ENCODE measurements at regions not wholly inside any gene's neighbourhood (a gene's known extent, or its start where the extent isn't known, plus 50 kb on each side); places are given as distances from the start of the nearest gene placed in this dataset.

GRCh38 chr1:193697776-193698175 lies 511.4 kb upstream of the B3GALT2 start:
- TF ChIP-seq ZFX (IDR thresholded peaks at IDR 0.05; ENCODE audit: borderline replicate concordance), result no peak
- no peak overlapping the region for H3K27ac ChIP-seq

- TF ChIP-seq ZFX (IDR thresholded peaks at IDR 0.05; ENCODE audit: borderline replicate concordance) (no peak), CTCF (IDR thresholded peaks at IDR 0.05) (no peak)
- no peak overlapping the region for H3K27ac ChIP-seq
These were observed 510.8 kb upstream of the B3GALT2 start for GRCh38 chr1:193697115-193697762.

- TF ChIP-seq ZFX (IDR thresholded peaks at IDR 0.05; ENCODE audit: borderline replicate concordance) (no peak), CTCF (IDR thresholded peaks at IDR 0.05) (no peak)
- no peak overlapping the region for H3K27ac ChIP-seq
These were observed 508.3 kb upstream of the B3GALT2 start for GRCh38 chr1:193694741-193695140.

- TF ChIP-seq CTCF (IDR thresholded peaks at IDR 0.05) (no peak), ZFX (IDR thresholded peaks at IDR 0.05; ENCODE audit: borderline replicate concordance) (no peak)
- H3K27ac ChIP-seq, result no peak overlapping the region
These were observed 499.6 kb upstream of the B3GALT2 start for GRCh38 chr1:193685986-193686385.

GRCh38 chr1:193681422-193681821 lies 495.0 kb upstream of the B3GALT2 start:
- TF ChIP-seq CTCF (IDR thresholded peaks at IDR 0.05) (no peak), ZFX (IDR thresholded peaks at IDR 0.05; ENCODE audit: borderline replicate concordance) (no peak)
- H3K27ac ChIP-seq, result no peak overlapping the region

GRCh38 chr1:193680924-193681316 lies 494.5 kb upstream of the B3GALT2 start:
- no peak for TF ChIP-seq CTCF (IDR thresholded peaks at IDR 0.05)
- no peak for TF ChIP-seq ZFX (IDR thresholded peaks at IDR 0.05; ENCODE audit: borderline replicate concordance)
- H3K27ac ChIP-seq, result no peak overlapping the region

GRCh38 chr1:193680247-193680923 lies 494.0 kb upstream of the B3GALT2 start:
- no peak overlapping the region for H3K27ac ChIP-seq
- TF ChIP-seq CTCF (IDR thresholded peaks at IDR 0.05) (no peak), ZFX (IDR thresholded peaks at IDR 0.05; ENCODE audit: borderline replicate concordance) (no peak)

Data from 22Rv1 (cell line).